Choroid plexus epithelial cell (primary cell): ENCODE measurements at regions not wholly inside any gene's neighbourhood (a gene's known extent, or its start where the extent isn't known, plus 50 kb on each side); places are given as distances from the start of the nearest gene placed in this dataset.
A peak's percentile ranks its signal among the peaks of the same experiment; 100 is the strongest.

Experiments
- DNase-seq: peaks from one replicate; pipeline ENCODE4 v3.0.0-alpha.2; 2010; ENCODE audit warnings: low read depth
- H3K4me3 ChIP-seq: 2 replicates; pipeline ENCODE4 v1.5.1; 2011; ENCODE audit warnings: low read depth, mild to moderate bottlenecking, control low read depth, low read length, moderate library complexity
- CTCF ChIP-seq: conservative IDR thresholded peaks from 2 replicates; pipeline ENCODE4 v1.5.1; 2011; ENCODE audit warnings: low read depth, mild to moderate bottlenecking, control low read depth, inconsistent platforms, low read length, moderate library complexity

GRCh38 chr4:34043131-34043530, 2201.2 kb downstream of the ARAP2 start:
- no peak for TF ChIP-seq CTCF
- DNase-seq, result peak; percentile 65
- no peak overlapping the region for H3K4me3 ChIP-seq

- no peak for TF ChIP-seq CTCF
- no peak overlapping the region for H3K4me3 ChIP-seq
- DNase-seq, result peak; percentile 77
These were observed 2197.7 kb downstream of the ARAP2 start for GRCh38 chr4:34046580-34046979.

DNA sequence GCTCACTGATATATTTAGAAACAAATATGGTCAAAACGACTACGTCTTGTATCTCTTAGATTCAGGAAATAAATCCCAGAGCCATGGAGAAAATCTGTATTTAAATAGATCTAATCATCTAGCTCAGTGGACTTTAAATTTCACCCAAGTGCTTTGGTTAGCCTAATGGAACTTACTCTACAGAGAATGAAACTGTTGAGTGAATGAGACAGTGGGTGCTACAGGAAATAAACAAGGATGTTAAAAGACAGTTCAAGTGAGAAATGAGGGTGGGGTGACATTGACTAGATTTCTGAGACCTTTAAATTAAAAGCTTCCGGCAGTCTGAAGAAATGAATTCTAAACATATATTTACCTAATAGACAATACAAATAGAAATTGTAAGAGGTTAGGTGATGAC, 2197.0 kb downstream of the ARAP2 start:
- TF ChIP-seq CTCF, result no peak
- H3K4me3 ChIP-seq, result no peak overlapping the region
- no peak for DNase-seq

- H3K4me3 ChIP-seq, result no peak overlapping the region
- no peak for TF ChIP-seq CTCF
- DNase-seq, result peak; percentile 12
These were observed 2178.2 kb downstream of the ARAP2 start for GRCh38 chr4:34066126-34066525.

DNA sequence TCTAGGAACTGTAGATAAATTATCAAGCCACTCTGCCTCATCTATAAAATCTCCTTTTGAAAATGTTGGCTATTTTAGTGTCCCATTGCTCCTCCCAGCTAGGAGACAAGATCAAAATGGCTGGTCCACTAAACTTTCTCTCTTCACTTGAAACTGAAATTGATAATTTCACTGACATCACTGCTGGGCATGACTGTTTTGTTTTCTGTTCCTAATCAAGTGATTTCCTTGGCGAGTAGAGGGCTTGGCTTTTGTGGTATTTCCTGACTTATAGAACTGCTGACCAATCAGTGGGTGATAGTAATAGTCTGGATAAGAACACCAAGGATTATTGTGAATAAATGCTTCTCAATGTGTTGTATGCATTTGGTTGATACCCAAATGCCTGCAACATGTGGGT, 2152.9 kb downstream of the ARAP2 start:
- TF ChIP-seq CTCF, result no peak
- H3K4me3 ChIP-seq, result no peak overlapping the region
- DNase-seq, result peak; percentile 65

GRCh38 chr4:34094114-34094513, 2150.2 kb downstream of the ARAP2 start:
- no peak for DNase-seq
- TF ChIP-seq CTCF, result no peak
- no peak overlapping the region for H3K4me3 ChIP-seq

DNA sequence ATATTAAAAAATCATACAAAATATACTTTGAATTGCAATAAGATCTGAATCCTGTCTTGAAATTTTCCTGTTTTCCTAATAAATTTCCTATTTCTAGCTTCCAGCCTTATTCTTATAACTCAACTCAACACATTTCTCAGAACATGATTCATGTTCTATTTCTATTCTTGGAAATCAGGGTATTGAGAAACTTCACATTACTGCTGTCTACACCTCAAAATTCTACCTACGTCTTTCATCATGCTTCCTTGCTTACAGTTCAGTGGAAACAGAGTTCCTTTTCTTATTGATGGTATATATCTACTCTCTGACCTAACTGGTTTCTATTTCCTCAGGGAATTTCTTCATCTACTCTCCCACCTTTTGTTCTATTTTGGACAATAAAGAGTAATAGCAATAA, 2139.0 kb downstream of the ARAP2 start:
- H3K4me3 ChIP-seq, result no peak overlapping the region
- TF ChIP-seq CTCF, result no peak
- DNase-seq, result peak; percentile 85
